CD4-positive, alpha-beta T cell (primary cell): ENCODE measurements at regions not wholly inside any gene's neighbourhood (a gene's known extent, or its start where the extent isn't known, plus 50 kb on each side); places are given as distances from the start of the nearest gene placed in this dataset.
A peak's percentile ranks its signal among the peaks of the same experiment; 100 is the strongest.

Experiments used
- ATAC-seq: fragments of 200-7000 bp; cut with Tn5 transposase; one replicate; pipeline ENCODE4 v1.10.0; 2022; ENCODE audit warnings: mild to moderate bottlenecking; ENCODE audit not compliant: poor library complexity
- CTCF ChIA-PET: fragments of 350-600 bp; sonication (Branson Sonifier 250); formaldehyde crosslinking; loops from one replicate; lab custom pipeline; 2021; ENCODE audit warnings: antibody characterized with exemption, inconsistent platforms; lab: Charles Lee
- POLR2A ChIA-PET: fragments of 350-600 bp; sonication (Branson Sonifier 250); formaldehyde crosslinking; loops from one replicate; lab custom pipeline; 2021; ENCODE audit warnings: antibody characterized with exemption, inconsistent platforms; lab: Charles Lee
- DNase-seq, 14 experiments: peaks; one replicate each; pipeline ENCODE4 v3.0.0-alpha.2; 2013 to 2020; ENCODE audit warnings: mixed read lengths in 2 of 14
- H3K27ac ChIP-seq, 2 donors: one replicate each; pipeline versions ENCODE4 v1.5.1 to v1.7.0; 2013; ENCODE audit warnings: low read length in 2 of 2, low read depth in 1 of 2, mild to moderate bottlenecking in 1 of 2
- H3K27me3 ChIP-seq, 2 experiments: 1 replicate in 1 of 2; 2 replicates in 1 of 2; pipeline versions ENCODE4 v1.6.1 to v1.7.0; 2013; ENCODE audit warnings: low read length in 2 of 2, control low read depth in 1 of 2, mild to moderate bottlenecking in 1 of 2, moderate library complexity in 1 of 2; ENCODE audit not compliant: insufficient read depth in 2 of 2, control insufficient read depth in 1 of 2
- H3K36me3 ChIP-seq: one replicate; pipeline ENCODE4 v1.6.1; 2013; ENCODE audit warnings: low read length, control low read depth; ENCODE audit not compliant: insufficient read depth
- H3K4me1 ChIP-seq: one replicate; pipeline ENCODE4 v1.6.1; 2013; ENCODE audit warnings: low read length, control low read depth; ENCODE audit not compliant: insufficient read depth
- H3K4me3 ChIP-seq: one replicate; pipeline ENCODE4 v1.5.1; 2013; ENCODE audit warnings: mild to moderate bottlenecking, low read length, moderate library complexity
- H3K9me3 ChIP-seq, 2 experiments: 1 replicate in 1 of 2; 2 replicates in 1 of 2; pipeline versions ENCODE4 v1.6.1 to v1.7.0; 2013; ENCODE audit warnings: low read length in 2 of 2, mild to moderate bottlenecking in 2 of 2, control low read depth in 1 of 2, moderate library complexity in 1 of 2; ENCODE audit not compliant: control insufficient read depth in 1 of 2, insufficient read depth in 1 of 2
- H3K27ac Mint-ChIP-seq: one replicate; pipeline ENCODE4 v1.8.0; 2020; ENCODE audit warnings: mixed read lengths
- H3K27me3 Mint-ChIP-seq: one replicate; pipeline ENCODE4 v1.8.0; 2021; ENCODE audit warnings: mixed read lengths
- H3K36me3 Mint-ChIP-seq: one replicate; pipeline ENCODE4 v1.8.0; 2021; ENCODE audit warnings: low read depth, mixed read lengths
- H3K4me1 Mint-ChIP-seq: one replicate; pipeline ENCODE4 v1.8.0; 2021; ENCODE audit warnings: low read depth, mixed read lengths
- H3K4me3 Mint-ChIP-seq: one replicate; pipeline ENCODE4 v1.8.0; 2020; ENCODE audit warnings: mild to moderate bottlenecking, mixed read lengths
- H3K9me3 Mint-ChIP-seq: one replicate; pipeline ENCODE4 v1.8.0; 2020; ENCODE audit warnings: mixed read lengths
- intact Hi-C, 2 experiments: fragments of 100-400 bp; cut with DNase I in 1 of 2; cut with micrococcal nuclease in 1 of 2; formaldehyde crosslinking; loops; one replicate each; pipeline versions ENCODE4 v1.15.1 to v1.9.0; 2023 to 2025; cut with DNase I, micrococcal nuclease
- TF ChIP-seq, protein P1 (sequence below): fragments of 200-600 bp; IDR thresholded peaks from one replicate; pipeline ENCODE4 v1.8.0; 2022; ENCODE audit warnings: antibody characterized with exemption, mild to moderate bottlenecking

DNA sequence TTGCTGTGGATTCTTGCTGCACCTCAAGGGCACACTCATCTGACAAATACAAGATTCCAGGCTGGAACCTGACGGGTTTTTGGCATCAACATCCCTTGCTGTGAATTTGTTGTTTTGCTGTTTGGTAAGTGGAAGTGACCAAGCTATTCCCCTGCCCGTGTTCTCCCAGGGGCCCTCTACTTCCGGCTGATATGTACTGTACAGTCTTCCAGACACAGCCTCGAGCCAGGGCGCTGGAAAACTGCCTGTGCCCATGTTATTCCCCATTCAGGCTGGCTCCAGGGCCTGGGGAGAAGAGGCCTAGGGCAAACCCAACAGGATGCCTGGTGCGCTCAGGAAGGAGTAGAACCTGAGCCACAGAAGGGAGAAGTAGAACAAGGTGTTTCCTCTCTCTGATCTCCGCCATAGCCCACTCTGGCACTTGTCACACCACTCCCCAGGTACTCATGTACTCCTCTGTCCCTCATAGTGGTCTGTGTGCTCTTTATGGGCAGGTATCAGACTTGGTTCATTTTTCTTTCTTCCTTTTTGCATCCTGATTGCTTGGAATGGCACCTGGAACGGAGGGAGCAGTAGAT, 67.8 kb upstream of the LTA4H start:
- Histone ChIP-seq H3K27me3 (no peaks in the 10 kb centered on the region), H3K4me1 (peaks cover 37% of the 10 kb centered on the region), H3K9me3 (no peaks in the 10 kb centered on the region), H3K27ac (no peak overlapping the region), H3K4me3 (no peak overlapping the region), H3K36me3 (no peaks in the 10 kb centered on the region)
- Mint-ChIP-seq H3K27ac (no peak overlapping the region), H3K27me3 (no peaks in the 10 kb centered on the region), H3K4me3 (no peak overlapping the region), H3K36me3 (no peaks in the 10 kb centered on the region), H3K4me1 (peaks cover 36% of the 10 kb centered on the region), H3K9me3 (no peaks in the 10 kb centered on the region)
- ATAC-seq (no peak), DNase-seq (no peak)
- TF ChIP-seq, protein P1, sequence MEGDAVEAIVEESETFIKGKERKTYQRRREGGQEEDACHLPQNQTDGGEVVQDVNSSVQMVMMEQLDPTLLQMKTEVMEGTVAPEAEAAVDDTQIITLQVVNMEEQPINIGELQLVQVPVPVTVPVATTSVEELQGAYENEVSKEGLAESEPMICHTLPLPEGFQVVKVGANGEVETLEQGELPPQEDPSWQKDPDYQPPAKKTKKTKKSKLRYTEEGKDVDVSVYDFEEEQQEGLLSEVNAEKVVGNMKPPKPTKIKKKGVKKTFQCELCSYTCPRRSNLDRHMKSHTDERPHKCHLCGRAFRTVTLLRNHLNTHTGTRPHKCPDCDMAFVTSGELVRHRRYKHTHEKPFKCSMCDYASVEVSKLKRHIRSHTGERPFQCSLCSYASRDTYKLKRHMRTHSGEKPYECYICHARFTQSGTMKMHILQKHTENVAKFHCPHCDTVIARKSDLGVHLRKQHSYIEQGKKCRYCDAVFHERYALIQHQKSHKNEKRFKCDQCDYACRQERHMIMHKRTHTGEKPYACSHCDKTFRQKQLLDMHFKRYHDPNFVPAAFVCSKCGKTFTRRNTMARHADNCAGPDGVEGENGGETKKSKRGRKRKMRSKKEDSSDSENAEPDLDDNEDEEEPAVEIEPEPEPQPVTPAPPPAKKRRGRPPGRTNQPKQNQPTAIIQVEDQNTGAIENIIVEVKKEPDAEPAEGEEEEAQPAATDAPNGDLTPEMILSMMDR: no peak
- ChIA-PET POLR2A (no interaction called here), CTCF (no interaction called here)
- intact Hi-C loops: no loop called here

DNA sequence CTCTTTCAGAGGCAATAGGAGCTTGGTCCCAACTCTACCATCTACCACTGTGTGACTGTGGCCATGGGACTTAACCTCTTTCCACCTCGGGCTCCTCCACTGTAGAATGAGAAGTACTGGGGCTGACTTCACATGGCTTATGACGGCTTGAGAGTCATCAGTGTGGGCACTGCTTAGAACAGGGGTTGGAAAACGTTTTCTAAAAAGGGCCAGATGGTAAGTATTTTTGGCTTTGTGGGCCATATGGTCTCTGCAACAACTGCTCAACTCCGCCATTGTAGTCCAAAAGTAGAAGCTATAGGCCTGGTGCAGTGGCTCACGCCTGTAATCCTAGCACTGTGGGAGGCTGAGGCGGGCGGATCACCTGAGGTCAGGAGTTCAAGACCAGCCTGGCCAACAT, 69.2 kb upstream of the LTA4H start:
- no peaks in the 10 kb centered on the region for H3K9me3 Mint-ChIP-seq
- TF ChIP-seq, protein P1: no peak
- CTCF ChIA-PET: interaction anchor here (1.0 kb wide), 1 partner anchor 38 kb away, joined by 3 read pairs; no protein-coding TSS in a partner anchor

DNA sequence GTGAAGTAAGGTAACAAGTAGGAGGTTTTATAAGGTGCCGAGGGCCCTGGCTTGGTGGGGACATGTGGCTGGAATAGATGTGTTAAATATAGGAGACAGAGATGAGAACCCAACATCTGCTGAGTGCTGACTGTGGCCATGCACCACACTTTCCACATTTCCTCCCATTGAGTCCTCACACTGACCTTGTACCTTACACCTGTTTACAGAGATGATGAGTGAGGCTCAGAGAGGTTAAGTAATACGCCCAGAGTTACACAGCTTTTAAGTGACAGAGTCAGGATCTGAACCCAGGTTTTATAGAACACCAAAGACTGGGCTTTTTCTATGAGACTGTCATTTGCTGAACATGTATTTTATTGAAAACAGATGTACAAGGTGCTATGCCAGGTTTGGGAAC, 70.8 kb upstream of the LTA4H start:
- H3K27me3 ChIP-seq: no peaks in the 10 kb centered on the region
- no peaks in the 10 kb centered on the region for H3K9me3 Mint-ChIP-seq
- no peak overlapping the region for H3K4me3 ChIP-seq
- H3K4me1 Mint-ChIP-seq: peaks cover 24% of the 10 kb centered on the region
- H3K27me3 Mint-ChIP-seq: no peaks in the 10 kb centered on the region
- no peaks in the 10 kb centered on the region for H3K9me3 ChIP-seq
- no peak overlapping the region for H3K4me3 Mint-ChIP-seq
- peaks cover 26% of the 10 kb centered on the region for H3K4me1 ChIP-seq
- DNase-seq (no peak), ATAC-seq (no peak)
- intact Hi-C loops: no loop called here
- no peaks in the 10 kb centered on the region for H3K36me3 Mint-ChIP-seq
- H3K27ac ChIP-seq: no peak overlapping the region
- H3K27ac Mint-ChIP-seq: peak overlapping the region; percentile 31
- POLR2A ChIA-PET: no interaction called here
- TF ChIP-seq, protein P1: no peak
- CTCF ChIA-PET: no interaction called here
- no peaks in the 10 kb centered on the region for H3K36me3 ChIP-seq

More for the DNA sequence above, 69.2 kb upstream of the LTA4H start:
- peaks cover 34% of the 10 kb centered on the region for H3K4me1 ChIP-seq
- H3K9me3 ChIP-seq: no peaks in the 10 kb centered on the region
- DNase-seq (no peak), ATAC-seq (no peak)
- no peak overlapping the region for H3K27ac ChIP-seq
- no peak overlapping the region for H3K4me3 Mint-ChIP-seq
- H3K36me3 ChIP-seq: no peaks in the 10 kb centered on the region
- no peak overlapping the region for H3K27ac Mint-ChIP-seq
- H3K4me1 Mint-ChIP-seq: peaks cover 31% of the 10 kb centered on the region
- POLR2A ChIA-PET: no interaction called here
- H3K36me3 Mint-ChIP-seq: no peaks in the 10 kb centered on the region
- H3K27me3 ChIP-seq: no peaks in the 10 kb centered on the region
- no peaks in the 10 kb centered on the region for H3K27me3 Mint-ChIP-seq
- no peak overlapping the region for H3K4me3 ChIP-seq
- intact Hi-C loops: no loop called here
